ENCODE measurements at regions not wholly inside any gene's neighbourhood (a gene's known extent, or its start where the extent isn't known, plus 50 kb on each side); places are given as distances from the start of the nearest gene placed in this dataset.

DNA sequence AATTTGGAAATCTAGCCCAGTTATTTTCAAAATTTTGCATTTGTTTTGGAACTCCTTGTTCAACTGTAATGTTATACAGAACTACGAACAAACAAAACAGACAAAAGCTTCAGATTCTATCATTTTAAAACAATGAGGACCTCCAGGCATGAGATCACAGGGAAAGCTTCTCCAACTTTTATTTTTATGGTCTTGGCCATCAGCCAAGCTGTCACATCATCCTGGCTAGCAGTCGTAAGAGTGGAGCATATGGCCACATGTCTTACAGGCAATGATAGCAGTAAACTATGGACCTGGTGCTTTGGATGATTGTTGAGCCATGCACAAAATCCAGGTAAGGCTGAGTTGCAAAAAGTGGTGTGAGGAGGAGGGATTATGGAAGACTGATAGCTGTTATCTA lies 299.6 kb downstream of the LMX1A start:
- H2AFZ ChIP-seq (replicated peaks; ENCODE audit: low read length, poor library complexity) = no peak overlapping the region
- ATAC-seq (ENCODE audit: low read depth) (no peak), DNase-seq (no peak)
- in situ Hi-C loops (cut with MboI; ENCODE audit: low sequenced_read_pairs) = loop anchor here (25.0 kb wide), 2 partner anchors 1520 to 1645 kb away; no protein-coding TSS in a partner anchor
- no peak overlapping the region for H3K14ac ChIP-seq (replicated peaks; ENCODE audit: low read depth, low read length)
- H3K79me1 ChIP-seq (ENCODE audit: low read depth in 1 of 2, low read length in 2 of 2) = no peaks in the 10 kb centered on the region
- no peak overlapping the region for H3K4ac ChIP-seq (ENCODE audit: low read depth, low read length)
- H2BK15ac ChIP-seq (ENCODE audit: low read depth, low read length) = no peak overlapping the region
- no peak overlapping the region for H2AK9ac ChIP-seq (replicated peaks; ENCODE audit: low read depth, low read length, poor library complexity)
- dilution Hi-C loops (cut with HindIII; ENCODE audit: low sequenced_read_pairs, unreplicated experiment) = no loop called here
- POLR2A ChIA-PET (ENCODE audit: unreplicated experiment) = no interaction called here
- no peak overlapping the region for H4K8ac ChIP-seq (ENCODE audit: low read depth in 2 of 2, low read length in 2 of 2)
- CTCF ChIA-PET = interaction anchor here (0.5 kb wide), 1 partner anchor 1041 kb away, joined by 3 read pairs; no protein-coding TSS in a partner anchor
- H2AK5ac ChIP-seq (ENCODE audit: low read depth, low read length) = no peak overlapping the region
- H3K27me3 ChIP-seq (ENCODE audit: control insufficient read depth, insufficient read depth, low read length) = no peaks in the 10 kb centered on the region
- H3K9ac ChIP-seq (ENCODE audit: low read depth, low read length) = no peak overlapping the region
- no peak overlapping the region for H3K56ac ChIP-seq (ENCODE audit: extremely low read depth, insufficient read depth, low read length)
- BruUV-seq (replicated peaks) = no TSS peak
- no peak overlapping the region for H4K91ac ChIP-seq (ENCODE audit: insufficient read depth, low read depth, low read length)
- H3K36me3 ChIP-seq (ENCODE audit: control insufficient read depth, insufficient read depth, low read length) = no peaks in the 10 kb centered on the region
- H2BK5ac ChIP-seq (ENCODE audit: low read depth, low read length, poor library complexity, severe bottlenecking) = no peak overlapping the region
- no peak overlapping the region for H2BK120ac ChIP-seq (ENCODE audit: low read depth, low read length)
- no peaks in the 10 kb centered on the region for H4K20me1 ChIP-seq (ENCODE audit: insufficient read depth, low read length)
- no peak overlapping the region for H3K23ac ChIP-seq (ENCODE audit: low read depth, low read length)
- no peak overlapping the region for H3K18ac ChIP-seq (ENCODE audit: low read depth, low read length)
- no peak overlapping the region for H2BK20ac ChIP-seq (ENCODE audit: low read depth, low read length)
- H3K4me1 ChIP-seq (ENCODE audit: control insufficient read depth, insufficient read depth, low read length) = no peaks in the 10 kb centered on the region
- H3K27ac ChIP-seq (ENCODE audit: insufficient read depth, low read length) = no peak overlapping the region
- no peak overlapping the region for H3K4me2 ChIP-seq (ENCODE audit: low read depth, low read length)
- no peaks in the 10 kb centered on the region for H3K9me3 ChIP-seq (ENCODE audit: control insufficient read depth, insufficient read depth, low read length)
- WGBS, 2 experiments (ENCODE audit: extremely low coverage in 2 of 2, insufficient read length in 1 of 2) = no CpG with 5 or more reads among the region's 2 CpGs
- no peak overlapping the region for H4K5ac ChIP-seq (ENCODE audit: low read depth, low read length)
- H3K4me3 ChIP-seq (ENCODE audit: insufficient read depth, low read depth, low read length) = no peak overlapping the region
- intact Hi-C loops (cut with micrococcal nuclease) = no loop called here
- H3K9me1 ChIP-seq (ENCODE audit: insufficient read depth, low read length) = no peaks in the 10 kb centered on the region
- TF ChIP-seq CHD1 (IDR thresholded peaks at IDR 0.05; ENCODE audit: low read depth, low read length) (no peak), BHLHE40 (IDR thresholded peaks at IDR 0.05; ENCODE audit: low read depth, low read length) (no peak), RFX5 (IDR thresholded peaks at IDR 0.05; ENCODE audit: low read depth, low read length) (no peak), MAZ (IDR thresholded peaks at IDR 0.05; ENCODE audit: borderline replicate concordance, low read depth, low read length) (no peak), NFE2L2 (IDR thresholded peaks at IDR 0.05; ENCODE audit: low read depth, low read length) (no peak), FOS (IDR thresholded peaks at IDR 0.05; ENCODE audit: low read depth, low read length) (no peak), CEBPB (IDR thresholded peaks at IDR 0.05; ENCODE audit: low read depth, low read length) (no peak), RCOR1 (IDR thresholded peaks at IDR 0.05; ENCODE audit: insufficient replicate concordance, low read length) (no peak), MAFK (IDR thresholded peaks at IDR 0.05; ENCODE audit: low read depth, low read length) (no peak), POLR2A (IDR thresholded peaks at IDR 0.05; ENCODE audit: low read depth, low read length) (no peak), RAD21 (IDR thresholded peaks at IDR 0.05; ENCODE audit: low read length) (no peak), MXI1 (IDR thresholded peaks at IDR 0.05; ENCODE audit: borderline replicate concordance, low read depth, low read length) (no peak), SMC3 (IDR thresholded peaks at IDR 0.05; ENCODE audit: low read depth, low read length) (no peak)
- TF ChIP-seq, protein P1, sequence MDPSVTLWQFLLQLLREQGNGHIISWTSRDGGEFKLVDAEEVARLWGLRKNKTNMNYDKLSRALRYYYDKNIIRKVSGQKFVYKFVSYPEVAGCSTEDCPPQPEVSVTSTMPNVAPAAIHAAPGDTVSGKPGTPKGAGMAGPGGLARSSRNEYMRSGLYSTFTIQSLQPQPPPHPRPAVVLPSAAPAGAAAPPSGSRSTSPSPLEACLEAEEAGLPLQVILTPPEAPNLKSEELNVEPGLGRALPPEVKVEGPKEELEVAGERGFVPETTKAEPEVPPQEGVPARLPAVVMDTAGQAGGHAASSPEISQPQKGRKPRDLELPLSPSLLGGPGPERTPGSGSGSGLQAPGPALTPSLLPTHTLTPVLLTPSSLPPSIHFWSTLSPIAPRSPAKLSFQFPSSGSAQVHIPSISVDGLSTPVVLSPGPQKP (IDR thresholded peaks at IDR 0.05; ENCODE audit: borderline replicate concordance, low read depth, low read length) = no peak
- TF ChIP-seq, protein P2, sequence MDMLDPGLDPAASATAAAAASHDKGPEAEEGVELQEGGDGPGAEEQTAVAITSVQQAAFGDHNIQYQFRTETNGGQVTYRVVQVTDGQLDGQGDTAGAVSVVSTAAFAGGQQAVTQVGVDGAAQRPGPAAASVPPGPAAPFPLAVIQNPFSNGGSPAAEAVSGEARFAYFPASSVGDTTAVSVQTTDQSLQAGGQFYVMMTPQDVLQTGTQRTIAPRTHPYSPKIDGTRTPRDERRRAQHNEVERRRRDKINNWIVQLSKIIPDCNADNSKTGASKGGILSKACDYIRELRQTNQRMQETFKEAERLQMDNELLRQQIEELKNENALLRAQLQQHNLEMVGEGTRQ (IDR thresholded peaks at IDR 0.05; ENCODE audit: low read depth, low read length) = no peak
- TF ChIP-seq, protein P3, sequence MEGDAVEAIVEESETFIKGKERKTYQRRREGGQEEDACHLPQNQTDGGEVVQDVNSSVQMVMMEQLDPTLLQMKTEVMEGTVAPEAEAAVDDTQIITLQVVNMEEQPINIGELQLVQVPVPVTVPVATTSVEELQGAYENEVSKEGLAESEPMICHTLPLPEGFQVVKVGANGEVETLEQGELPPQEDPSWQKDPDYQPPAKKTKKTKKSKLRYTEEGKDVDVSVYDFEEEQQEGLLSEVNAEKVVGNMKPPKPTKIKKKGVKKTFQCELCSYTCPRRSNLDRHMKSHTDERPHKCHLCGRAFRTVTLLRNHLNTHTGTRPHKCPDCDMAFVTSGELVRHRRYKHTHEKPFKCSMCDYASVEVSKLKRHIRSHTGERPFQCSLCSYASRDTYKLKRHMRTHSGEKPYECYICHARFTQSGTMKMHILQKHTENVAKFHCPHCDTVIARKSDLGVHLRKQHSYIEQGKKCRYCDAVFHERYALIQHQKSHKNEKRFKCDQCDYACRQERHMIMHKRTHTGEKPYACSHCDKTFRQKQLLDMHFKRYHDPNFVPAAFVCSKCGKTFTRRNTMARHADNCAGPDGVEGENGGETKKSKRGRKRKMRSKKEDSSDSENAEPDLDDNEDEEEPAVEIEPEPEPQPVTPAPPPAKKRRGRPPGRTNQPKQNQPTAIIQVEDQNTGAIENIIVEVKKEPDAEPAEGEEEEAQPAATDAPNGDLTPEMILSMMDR (conservative IDR thresholded peaks at IDR 0.05; ENCODE audit: low read depth, low read length) = no peak

All from IMR-90 (cell line).